ENCODE measurements at regions not wholly inside any gene's neighbourhood (a gene's known extent, or its start where the extent isn't known, plus 50 kb on each side); places are given as distances from the start of the nearest gene placed in this dataset.
A peak's percentile ranks its signal among the peaks of the same experiment; 100 is the strongest.
"Not testable (repeated sequence)": the region's sequence is repeated elsewhere in the genome, so short reads cannot be mapped to it uniquely, and the experiment has no call there.

DNA sequence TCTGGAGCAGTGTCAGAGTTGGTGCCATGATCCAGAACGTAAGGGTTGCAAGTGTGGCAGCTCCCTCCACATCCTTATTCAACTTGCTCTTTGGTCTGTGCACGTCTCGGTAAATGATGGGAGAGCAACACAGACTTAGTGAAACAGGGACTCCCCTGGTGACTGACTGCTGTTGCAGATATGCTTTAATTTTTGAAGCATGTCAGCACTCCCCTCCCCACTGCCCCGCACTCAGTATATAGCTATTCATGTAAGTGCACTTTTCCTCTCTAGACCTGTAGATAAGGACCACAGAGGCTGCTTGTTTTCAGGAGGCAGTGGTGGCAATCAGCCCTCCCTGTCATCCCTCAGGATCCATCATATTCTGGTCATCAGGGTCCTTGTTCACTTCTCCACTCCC, 470.9 kb downstream of the IRS2 start:
- Mint-ChIP-seq H3K27me3 (peaks cover 4% of the 10 kb centered on the region), H3K27ac (peak overlapping the region in 1 of 3 donors; percentile 32), H3K9me3 (peaks cover 0 to 3% (median 3%) of the 10 kb centered on the region in 3 donors), H3K4me1 (no peaks in the 10 kb centered on the region), H3K36me3 (no peaks in the 10 kb centered on the region), H3K4me3 (no peak overlapping the region)

DNA sequence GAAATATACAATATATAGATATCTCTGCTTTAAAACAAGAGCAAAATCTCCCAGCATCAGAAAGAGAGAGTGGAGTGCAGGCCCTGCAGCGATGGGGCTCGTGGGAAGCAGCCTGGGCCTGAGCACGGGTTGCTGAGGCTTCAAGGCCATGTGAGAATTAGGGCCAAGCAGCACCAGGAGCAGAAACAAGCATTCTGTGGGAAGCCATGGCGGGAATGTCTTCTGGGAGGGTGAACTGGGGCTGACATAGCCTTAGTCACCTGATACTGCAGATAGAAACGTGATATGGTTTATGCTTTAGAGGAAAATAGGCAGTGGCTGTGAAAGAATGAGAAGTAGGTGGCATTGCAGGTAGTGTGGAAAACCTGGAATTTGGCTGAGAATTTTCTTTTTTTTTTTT, 472.3 kb downstream of the IRS2 start:
- Mint-ChIP-seq H3K9me3 (peaks cover 0 to 3% (median 3%) of the 10 kb centered on the region in 3 donors), H3K4me1 (no peaks in the 10 kb centered on the region), H3K27ac (no peak overlapping the region), H3K36me3 (no peaks in the 10 kb centered on the region), H3K27me3 (peaks cover 4% of the 10 kb centered on the region), H3K4me3 (no peak overlapping the region)

DNA sequence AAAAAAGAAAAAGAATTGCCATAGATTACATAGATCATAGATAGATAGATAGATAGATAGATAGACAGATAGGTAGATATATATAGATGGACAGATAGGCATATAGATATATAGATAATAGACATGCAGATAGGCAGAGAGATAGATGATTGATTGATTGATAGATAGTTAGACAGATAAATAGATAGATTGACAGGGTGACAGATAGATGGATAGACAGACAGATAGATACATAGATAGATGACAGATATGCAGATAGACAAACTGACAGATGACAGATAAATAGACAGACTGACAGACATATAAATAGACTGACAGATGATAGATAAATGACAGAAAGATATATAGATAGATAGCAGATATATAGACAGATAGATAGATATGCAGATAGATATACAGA, 474.0 kb downstream of the IRS2 start:
- H3K27me3 Mint-ChIP-seq: peaks cover 4% of the 10 kb centered on the region
- no peaks in the 10 kb centered on the region for H3K36me3 Mint-ChIP-seq
- H3K27ac Mint-ChIP-seq: no peak overlapping the region
- H3K4me3 Mint-ChIP-seq: no peak overlapping the region
- H3K4me1 Mint-ChIP-seq: no peaks in the 10 kb centered on the region
- peaks cover 0 to 3% (median 0%) of the 10 kb centered on the region in 3 donors for H3K9me3 Mint-ChIP-seq

DNA sequence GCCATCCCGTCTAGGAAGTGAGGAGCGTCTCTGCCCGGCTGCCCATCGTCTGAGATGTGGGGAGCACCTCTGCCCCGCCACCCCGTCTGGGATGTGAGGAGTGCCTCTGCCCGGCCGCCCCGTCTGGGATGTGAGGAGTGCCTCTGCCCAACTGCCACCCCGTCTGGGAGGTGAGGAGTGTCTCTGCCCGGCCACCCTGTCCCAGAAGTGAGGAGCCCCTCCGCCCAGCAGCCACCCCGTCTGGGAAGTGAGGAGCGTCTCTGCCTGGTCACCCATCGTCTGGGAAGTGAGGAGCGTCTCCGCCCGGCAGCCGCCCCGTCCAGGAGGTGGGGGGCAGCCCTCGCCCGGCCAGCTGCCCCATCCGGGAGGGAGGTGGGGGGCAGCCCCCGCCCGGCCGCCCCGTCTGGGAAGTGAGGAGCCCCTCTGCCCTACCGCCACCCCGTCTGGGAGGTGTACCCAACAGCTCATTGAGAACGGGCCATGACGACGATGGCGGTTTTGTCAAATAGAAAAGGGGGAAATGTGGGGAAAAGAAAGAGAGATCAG, 474.9 kb downstream of the IRS2 start:
- H3K9me3 Mint-ChIP-seq, H3K4me3 Mint-ChIP-seq, H3K4me1 Mint-ChIP-seq, H3K27me3 Mint-ChIP-seq, H3K36me3 Mint-ChIP-seq, H3K27ac Mint-ChIP-seq: not testable (repeated sequence)

DNA sequence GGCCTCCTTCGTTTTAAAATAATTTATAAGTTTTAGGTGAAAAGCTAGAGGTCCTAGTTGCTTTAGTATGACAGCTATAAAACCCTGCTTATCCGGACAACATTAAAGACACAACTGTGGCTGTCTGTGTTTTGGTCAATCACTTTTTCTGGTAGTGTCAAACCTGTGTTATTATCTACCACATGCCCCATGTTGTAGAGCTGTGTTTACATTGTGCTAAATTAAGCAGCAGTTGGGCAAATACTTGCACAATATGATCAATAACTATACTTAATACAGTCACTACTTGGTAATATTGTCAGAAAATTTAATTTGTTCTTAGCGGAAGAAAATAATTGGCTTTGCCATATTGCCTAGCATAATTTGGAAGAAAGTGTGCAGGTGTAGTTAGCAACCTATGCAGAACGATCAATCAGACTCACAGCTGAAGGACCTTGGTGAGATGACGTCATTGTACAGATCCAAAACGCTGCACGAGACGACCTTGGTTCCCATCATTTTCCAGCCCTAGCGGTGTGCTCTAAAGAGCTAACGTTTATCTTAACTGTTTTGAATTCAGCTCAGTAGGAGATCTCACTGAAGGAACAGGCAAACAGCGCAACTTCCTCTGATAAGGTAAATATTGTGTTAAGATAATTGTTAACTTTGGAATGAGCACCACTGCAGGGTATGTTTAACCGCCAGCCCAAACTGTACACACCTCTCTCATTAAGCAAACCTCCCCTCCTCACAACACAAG, 476.6 kb downstream of the IRS2 start:
- no peaks in the 10 kb centered on the region for H3K4me1 Mint-ChIP-seq
- no peaks in the 10 kb centered on the region for H3K9me3 Mint-ChIP-seq
- no peaks in the 10 kb centered on the region for H3K36me3 Mint-ChIP-seq
- no peak overlapping the region for H3K4me3 Mint-ChIP-seq
- peaks cover 1% of the 10 kb centered on the region for H3K27me3 Mint-ChIP-seq
- no peak overlapping the region for H3K27ac Mint-ChIP-seq

DNA sequence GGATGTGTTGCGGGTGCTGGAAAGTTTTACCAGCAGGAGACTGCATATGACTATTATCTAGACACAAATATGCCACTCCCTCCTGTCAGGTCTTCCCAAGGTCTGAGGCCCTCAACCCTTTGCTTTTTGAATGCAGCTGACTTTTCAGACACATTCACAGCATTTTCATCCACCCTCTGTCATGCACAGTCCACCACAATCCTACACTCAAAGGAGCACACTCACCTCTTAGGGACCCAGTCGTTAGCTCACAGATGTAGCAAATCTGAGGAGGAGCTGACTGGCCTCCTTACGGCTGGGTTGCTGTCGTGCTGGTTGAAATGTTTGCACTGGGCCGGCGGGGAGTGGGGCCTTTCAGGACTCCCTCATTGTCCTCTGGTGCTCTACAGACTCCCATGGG, 479.4 kb downstream of the IRS2 start:
- Mint-ChIP-seq H3K27ac (no peak overlapping the region), H3K27me3 (no peaks in the 10 kb centered on the region), H3K36me3 (no peaks in the 10 kb centered on the region), H3K9me3 (no peaks in the 10 kb centered on the region), H3K4me1 (no peaks in the 10 kb centered on the region), H3K4me3 (no peak overlapping the region)

DNA sequence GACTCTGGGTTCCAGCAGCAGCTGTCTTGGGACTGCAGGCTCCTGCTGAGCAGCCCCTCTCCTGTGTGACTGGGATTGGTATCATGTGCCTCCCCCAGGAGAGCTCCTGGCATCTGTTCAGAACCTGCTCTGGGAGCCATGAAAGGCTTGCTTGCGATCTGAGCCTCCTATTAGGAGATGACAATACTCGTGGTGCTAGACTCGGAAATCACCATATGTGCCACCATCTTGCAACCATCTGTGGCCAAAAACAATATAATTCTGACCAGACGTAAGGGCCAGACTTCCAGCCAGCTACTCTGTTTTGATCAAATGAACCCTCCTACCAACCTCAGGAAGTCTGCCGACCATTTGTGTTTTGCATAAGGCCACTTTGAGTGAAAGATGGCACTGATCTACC, 484.7 kb downstream of the IRS2 start:
- peaks cover 2% of the 10 kb centered on the region for H3K27me3 Mint-ChIP-seq
- no peak overlapping the region for H3K27ac Mint-ChIP-seq
- H3K4me1 Mint-ChIP-seq: no peaks in the 10 kb centered on the region
- peaks cover 1 to 4% (median 3%) of the 10 kb centered on the region in 3 donors for H3K9me3 Mint-ChIP-seq
- H3K4me3 Mint-ChIP-seq: no peak overlapping the region
- H3K36me3 Mint-ChIP-seq: no peaks in the 10 kb centered on the region

DNA sequence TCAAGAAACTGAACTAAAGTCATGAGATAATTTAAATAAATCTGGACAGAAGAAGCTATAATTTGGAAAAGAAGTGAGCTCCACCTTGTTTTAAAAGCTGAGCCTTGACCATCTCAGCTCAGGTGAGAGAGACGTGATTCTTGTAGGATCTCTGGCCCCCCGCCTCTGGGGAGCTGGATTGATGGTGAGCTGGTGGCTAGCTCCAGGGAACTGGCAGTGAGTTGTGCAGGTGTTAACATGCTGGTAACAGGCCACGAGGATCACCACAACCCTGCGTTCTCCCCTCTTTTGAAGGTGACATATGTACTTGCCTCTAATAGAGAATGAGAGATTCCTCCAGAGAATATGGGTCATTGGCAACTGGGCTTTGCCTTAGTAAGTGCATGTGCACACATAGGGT, 485.1 kb downstream of the IRS2 start:
- H3K9me3 Mint-ChIP-seq: peaks cover 1 to 4% (median 3%) of the 10 kb centered on the region in 3 donors
- no peaks in the 10 kb centered on the region for H3K36me3 Mint-ChIP-seq
- peaks cover 2% of the 10 kb centered on the region for H3K27me3 Mint-ChIP-seq
- H3K4me1 Mint-ChIP-seq: no peaks in the 10 kb centered on the region
- H3K27ac Mint-ChIP-seq: no peak overlapping the region
- H3K4me3 Mint-ChIP-seq: no peak overlapping the region

DNA sequence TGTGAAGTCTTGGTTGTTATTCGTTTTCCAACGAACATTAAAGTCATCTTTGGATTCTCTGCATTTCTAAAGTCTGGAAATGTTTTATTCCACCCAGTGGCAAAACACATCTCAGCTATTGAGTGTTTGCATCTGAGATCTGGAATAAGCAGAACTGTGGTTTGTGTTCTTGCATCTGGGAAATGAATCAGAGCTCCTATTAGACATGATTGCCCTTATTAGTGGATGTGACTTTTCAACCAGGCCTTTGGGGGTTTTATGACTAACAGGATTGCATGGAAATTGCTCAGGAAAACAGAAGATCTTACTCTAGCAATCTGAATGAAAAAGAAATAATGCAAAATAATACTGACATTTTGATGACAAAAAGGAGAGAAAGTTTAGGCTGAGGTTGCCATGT, 488.8 kb downstream of the IRS2 start:
- Mint-ChIP-seq H3K36me3 (no peaks in the 10 kb centered on the region), H3K27me3 (peaks cover 2% of the 10 kb centered on the region), H3K4me1 (no peaks in the 10 kb centered on the region), H3K9me3 (peaks cover 1 to 4% (median 3%) of the 10 kb centered on the region in 3 donors), H3K27ac (no peak overlapping the region), H3K4me3 (no peak overlapping the region)

DNA sequence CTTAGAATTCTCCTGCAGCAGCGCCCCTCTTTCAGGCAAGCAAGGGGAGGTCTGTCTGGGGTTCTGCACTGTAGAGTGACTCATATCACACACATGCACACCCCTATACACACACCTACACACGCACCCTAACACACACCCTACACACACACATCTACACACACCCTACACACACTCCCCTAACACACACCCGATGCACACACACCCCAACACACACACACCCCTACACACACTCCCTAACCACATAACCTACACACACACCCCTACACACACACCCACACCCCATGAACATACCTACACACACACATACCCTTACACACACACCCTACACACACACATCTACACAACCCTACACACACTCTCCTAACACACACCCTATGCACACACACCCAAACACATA, 493.2 kb downstream of the IRS2 start:
- H3K27me3 Mint-ChIP-seq: peaks cover 2% of the 10 kb centered on the region
- H3K9me3 Mint-ChIP-seq: peaks cover 3 to 5% (median 4%) of the 10 kb centered on the region in 3 donors
- no peak overlapping the region for H3K4me3 Mint-ChIP-seq
- H3K36me3 Mint-ChIP-seq: no peaks in the 10 kb centered on the region
- no peaks in the 10 kb centered on the region for H3K4me1 Mint-ChIP-seq
- H3K27ac Mint-ChIP-seq: no peak overlapping the region

DNA sequence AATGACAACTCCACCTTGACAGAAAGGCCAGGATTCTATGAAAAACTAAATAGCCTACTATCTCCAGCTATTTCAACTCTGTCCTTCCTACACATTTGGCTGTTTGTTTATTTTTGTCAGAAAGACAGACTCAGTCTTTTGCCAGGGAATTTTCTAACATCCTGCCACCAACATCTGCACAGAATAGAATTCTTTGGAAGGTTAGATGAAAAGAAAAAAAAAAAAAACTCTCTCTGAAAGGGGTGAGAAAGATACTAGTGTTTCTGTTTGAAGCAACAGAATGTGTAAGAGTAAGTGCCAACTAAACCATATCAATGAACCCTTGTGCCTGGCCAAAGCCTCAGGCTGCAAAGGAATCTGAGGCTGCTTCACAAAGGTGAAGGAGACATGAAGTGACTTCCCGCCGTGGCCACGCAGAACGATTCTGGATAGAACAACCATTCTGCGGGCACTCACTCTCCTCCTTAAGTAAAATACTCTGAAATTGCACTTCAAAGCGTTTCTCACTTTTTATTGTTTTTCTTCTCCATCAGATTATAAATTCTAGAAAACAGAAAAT, 498.2 kb downstream of the IRS2 start:
- Mint-ChIP-seq H3K4me3 (peak overlapping the region in 1 of 4 donors; percentile 9), H3K9me3 (peaks cover 0 to 3% (median 3%) of the 10 kb centered on the region in 3 donors), H3K4me1 (no peaks in the 10 kb centered on the region), H3K36me3 (no peaks in the 10 kb centered on the region), H3K27me3 (no peaks in the 10 kb centered on the region), H3K27ac (no peak overlapping the region)

DNA sequence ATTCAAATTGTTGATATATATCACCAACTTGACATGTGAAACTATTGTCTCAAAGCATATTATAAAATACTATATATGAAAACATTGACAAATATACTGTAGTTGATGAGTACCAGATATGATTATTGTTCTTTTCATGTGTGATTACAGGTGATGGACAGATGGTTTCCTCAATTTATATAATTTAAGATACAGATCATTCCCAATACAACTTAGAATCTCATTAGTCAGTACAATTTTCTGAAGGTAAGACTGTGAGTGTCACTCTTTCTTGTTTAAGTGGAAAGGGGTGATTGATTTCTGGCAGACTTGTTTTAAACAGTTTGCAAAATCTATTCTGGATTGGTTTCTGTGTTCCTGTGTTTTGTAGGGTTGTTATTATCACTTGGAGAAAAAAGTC, 498.8 kb downstream of the IRS2 start:
- Mint-ChIP-seq H3K36me3 (no peaks in the 10 kb centered on the region), H3K4me3 (no peak overlapping the region), H3K27ac (no peak overlapping the region), H3K9me3 (peaks cover 0 to 3% (median 3%) of the 10 kb centered on the region in 3 donors), H3K27me3 (no peaks in the 10 kb centered on the region), H3K4me1 (no peaks in the 10 kb centered on the region)

DNA sequence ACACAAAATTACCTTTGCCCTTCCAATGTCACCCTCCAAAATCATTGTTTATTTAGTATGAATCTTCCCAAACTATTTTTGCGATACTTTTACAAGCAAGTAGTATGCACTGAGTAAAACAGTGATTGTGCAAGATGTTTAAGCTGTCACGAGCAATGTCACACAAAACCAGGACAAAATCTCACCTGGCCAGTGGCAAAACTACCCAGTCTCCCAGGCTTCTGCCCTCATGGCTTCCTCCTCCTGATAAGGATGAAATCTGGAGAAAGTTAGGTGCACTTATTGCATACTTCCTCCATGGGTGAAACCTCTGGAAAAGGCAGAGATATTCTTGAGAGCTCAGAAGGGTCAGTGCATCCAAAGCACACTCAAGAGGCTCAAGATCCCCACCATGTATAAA, 500.8 kb downstream of the IRS2 start:
- Mint-ChIP-seq H3K27me3 (no peaks in the 10 kb centered on the region), H3K9me3 (peaks cover 0 to 3% (median 3%) of the 10 kb centered on the region in 3 donors), H3K4me3 (no peak overlapping the region), H3K27ac (no peak overlapping the region), H3K36me3 (no peaks in the 10 kb centered on the region), H3K4me1 (no peaks in the 10 kb centered on the region)

DNA sequence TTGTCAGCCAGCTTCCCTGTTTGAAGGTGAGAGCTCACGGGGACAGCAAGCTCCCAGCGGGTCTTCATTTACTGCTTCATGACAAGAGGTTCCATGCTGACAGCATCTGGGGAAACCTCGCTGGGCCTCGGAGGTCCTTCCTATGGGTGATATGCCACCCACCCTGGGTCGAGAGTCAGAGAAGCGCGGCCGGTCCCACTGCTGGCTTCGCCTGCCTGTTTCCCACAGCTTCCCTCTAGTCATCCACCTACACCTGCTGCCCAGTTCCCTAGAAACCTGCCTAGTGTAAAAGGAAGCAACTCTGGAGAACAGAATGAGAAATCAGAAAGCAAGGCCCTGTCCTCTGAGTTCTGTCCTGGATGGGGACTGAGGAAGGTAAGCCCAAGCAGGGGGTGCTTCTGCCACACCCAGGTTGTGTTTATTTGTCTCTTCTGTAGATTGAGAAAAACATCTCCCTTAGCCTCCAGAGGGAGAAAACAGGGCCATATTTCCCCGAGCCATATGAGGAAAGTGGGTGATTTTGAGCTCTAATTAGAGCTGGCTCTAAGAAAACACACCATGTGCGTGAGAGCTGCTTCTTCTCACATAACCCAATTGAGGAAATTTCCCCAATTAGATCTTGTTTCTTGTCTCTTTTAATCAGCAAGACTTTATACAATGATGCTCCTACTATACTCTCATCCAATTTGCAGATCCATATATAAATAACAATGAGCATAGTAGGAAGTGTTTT, 504.3 kb downstream of the IRS2 start:
- Mint-ChIP-seq H3K4me3 (no peak overlapping the region), H3K4me1 (no peaks in the 10 kb centered on the region), H3K36me3 (no peaks in the 10 kb centered on the region), H3K27ac (no peak overlapping the region), H3K9me3 (peaks cover 0 to 3% (median 3%) of the 10 kb centered on the region in 3 donors), H3K27me3 (no peaks in the 10 kb centered on the region)

DNA sequence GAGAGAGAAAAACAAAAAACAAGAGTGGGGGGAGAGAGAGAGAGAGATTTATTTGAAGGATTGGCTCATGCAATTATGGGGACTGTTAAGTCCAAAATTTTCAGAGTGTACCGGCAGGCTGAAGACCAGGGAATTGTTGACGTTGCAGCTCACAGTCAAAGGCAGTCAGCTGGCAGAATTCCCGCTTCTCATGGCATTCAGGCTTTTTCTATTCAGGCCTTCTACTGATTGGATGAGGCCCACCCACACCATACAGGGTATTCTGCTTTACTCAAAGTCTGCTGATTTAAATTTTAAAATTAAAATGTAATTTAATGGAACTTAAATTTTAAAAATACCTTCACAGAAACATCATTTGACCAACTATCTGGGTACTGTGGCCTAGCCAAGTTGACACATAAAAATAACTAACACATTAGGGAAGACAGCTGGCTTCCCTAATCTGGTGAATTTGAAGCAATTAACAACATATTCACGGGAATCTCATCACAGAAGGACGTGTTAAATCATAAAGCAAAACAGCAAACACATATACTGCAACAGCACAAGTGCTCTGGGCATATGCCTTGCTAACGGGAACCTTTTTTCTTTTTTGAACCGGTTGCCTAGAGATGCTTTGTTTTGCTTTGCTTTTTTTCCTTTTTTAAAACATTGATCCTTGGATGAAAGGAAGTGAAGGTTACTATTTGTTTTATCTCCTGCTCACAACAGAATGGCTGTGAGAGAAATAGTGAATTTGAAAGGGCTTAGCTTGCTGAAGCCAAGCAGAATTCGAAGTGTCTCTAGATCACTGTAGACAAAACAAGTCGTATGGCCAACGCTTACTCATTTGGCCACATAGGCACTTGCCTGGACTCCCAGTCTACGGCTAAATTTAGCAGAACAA, 505.1 kb downstream of the IRS2 start:
- Mint-ChIP-seq H3K4me1 (no peaks in the 10 kb centered on the region), H3K27me3 (no peaks in the 10 kb centered on the region), H3K4me3 (no peak overlapping the region), H3K36me3 (no peaks in the 10 kb centered on the region), H3K9me3 (peaks cover 0 to 3% (median 3%) of the 10 kb centered on the region in 3 donors), H3K27ac (no peak overlapping the region)
